ENCODE measurements at regions not wholly inside any gene's neighbourhood (a gene's known extent, or its start where the extent isn't known, plus 50 kb on each side); places are given as distances from the start of the nearest gene placed in this dataset.
"Not testable (repeated sequence)": the region's sequence is repeated elsewhere in the genome, so short reads cannot be mapped to it uniquely, and the experiment has no call there.

GRCh38 chr10:38209332-38209731, 115.2 kb downstream of the ZNF37A start:
- no peak for DNase-seq

- not testable (repeated sequence) for DNase-seq
Observed at GRCh38 chr10:38209748-38210147, 115.6 kb downstream of the ZNF37A start.

DNA sequence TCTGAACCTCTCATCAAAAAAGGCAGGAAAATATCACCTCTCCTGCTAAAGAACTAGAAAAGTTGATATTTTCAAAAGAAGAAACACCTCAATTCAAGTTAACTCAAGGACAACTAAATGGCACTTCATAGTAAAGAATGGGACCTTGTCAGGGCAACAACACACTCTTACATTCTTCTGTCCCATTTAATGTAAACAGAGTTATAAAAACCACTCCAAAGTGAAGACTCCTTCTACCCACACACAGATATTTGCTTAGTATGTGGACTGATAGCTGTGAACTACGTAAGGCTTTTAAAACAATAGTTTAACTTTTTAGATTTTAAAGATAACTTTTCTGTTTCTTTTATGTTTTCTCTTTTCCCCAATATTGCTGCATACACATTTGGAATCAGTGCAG, 118.3 kb downstream of the ZNF37A start:
- DNase-seq, result no peak

DNA sequence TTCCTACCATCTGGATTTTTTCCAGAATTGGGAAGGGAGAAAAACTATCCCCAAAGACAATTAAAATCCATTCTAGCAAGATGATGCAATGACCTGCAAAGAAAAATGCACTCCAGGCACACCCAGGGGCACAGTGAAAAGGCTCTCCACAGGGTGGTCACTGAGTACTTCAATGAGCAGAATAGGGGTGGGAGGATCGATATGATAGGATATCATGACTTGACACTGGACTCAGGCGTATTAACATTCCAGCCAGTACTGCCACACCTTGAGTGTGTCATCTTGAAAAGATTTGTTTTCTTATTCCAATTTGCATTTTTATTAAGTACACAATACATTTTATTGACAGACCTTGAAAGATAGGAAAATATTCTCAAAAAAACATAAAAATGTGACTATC, 132.2 kb downstream of the ZNF37A start:
- DNase-seq, result no peak

- DNase-seq, result no peak
Observed at GRCh38 chr10:38228394-38228793, 134.3 kb downstream of the ZNF37A start.

DNA sequence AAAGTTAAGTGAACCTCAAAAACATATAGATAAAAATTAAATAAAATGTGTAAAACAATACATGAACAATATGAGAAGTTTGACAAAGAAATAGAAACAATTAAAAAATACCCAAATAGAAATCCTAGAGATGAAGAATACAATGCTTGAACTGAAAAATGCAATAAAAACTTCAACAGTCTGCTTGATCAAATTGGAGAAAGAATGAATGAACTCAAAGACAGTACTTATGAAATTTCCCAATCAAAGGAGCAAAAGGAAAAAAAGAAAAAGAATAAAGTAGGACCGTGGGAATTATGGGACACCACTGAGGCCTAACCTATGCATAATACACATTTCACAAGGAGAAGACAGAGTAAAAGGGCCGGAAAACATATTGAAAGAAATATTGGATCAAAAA, 144.3 kb downstream of the ZNF37A start:
- not testable (repeated sequence) for DNase-seq

GRCh38 chr10:38242061-38242649, 148.0 kb downstream of the ZNF37A start:
- DNase-seq, result not testable (repeated sequence)

DNA sequence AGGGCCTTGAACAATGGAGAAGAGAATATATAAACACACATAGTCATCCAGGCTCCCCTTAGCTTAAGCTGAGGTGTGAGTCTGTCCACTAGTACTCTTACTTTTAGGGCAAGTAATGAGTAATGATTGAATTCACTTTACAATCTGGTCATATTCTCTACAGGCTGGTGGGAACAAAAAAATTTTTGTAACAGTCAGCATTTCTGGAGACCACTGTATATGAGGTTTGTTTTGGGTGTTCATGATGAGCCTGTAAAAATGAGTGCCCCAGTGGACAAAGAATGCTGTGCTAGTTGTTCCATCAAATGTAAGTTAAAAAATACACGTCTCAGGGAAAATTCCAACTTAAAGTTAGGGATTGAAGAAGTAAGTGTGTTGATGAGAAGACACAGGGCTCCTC, 154.0 kb downstream of the ZNF37A start:
- not testable (repeated sequence) for DNase-seq

GRCh38 chr10:38252551-38252950, 158.4 kb downstream of the ZNF37A start:
- not testable (repeated sequence) for DNase-seq

- not testable (repeated sequence) for DNase-seq
Observed at GRCh38 chr10:38267555-38267954, 173.4 kb downstream of the ZNF37A start.

DNA sequence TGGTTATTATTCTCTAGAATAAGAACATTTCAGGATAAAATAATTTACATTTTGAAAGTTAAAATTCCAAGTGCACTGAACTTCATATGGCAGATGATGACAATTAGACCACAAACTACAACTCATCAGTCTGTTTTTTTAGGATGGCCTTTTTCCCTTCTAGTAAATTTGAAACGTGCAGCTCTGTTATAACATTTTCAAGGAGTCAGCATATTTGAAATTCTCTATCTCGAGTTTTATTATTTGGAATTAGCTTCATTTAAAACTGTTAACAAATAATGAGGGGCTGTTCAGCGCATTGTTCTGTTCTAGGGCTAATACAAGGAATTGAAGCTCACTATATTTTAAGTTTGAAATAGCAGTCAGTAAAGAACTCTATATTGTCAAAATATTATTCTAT, 176.9 kb downstream of the ZNF37A start:
- not testable (repeated sequence) for DNase-seq

GRCh38 chr10:38274879-38275278, 180.7 kb downstream of the ZNF37A start:
- not testable (repeated sequence) for DNase-seq

GRCh38 chr10:38292560-38292959, 198.4 kb downstream of the ZNF37A start:
- DNase-seq, result not testable (repeated sequence)

- not testable (repeated sequence) for DNase-seq
Observed at GRCh38 chr10:38310111-38310510, 216.0 kb downstream of the ZNF37A start.

DNA sequence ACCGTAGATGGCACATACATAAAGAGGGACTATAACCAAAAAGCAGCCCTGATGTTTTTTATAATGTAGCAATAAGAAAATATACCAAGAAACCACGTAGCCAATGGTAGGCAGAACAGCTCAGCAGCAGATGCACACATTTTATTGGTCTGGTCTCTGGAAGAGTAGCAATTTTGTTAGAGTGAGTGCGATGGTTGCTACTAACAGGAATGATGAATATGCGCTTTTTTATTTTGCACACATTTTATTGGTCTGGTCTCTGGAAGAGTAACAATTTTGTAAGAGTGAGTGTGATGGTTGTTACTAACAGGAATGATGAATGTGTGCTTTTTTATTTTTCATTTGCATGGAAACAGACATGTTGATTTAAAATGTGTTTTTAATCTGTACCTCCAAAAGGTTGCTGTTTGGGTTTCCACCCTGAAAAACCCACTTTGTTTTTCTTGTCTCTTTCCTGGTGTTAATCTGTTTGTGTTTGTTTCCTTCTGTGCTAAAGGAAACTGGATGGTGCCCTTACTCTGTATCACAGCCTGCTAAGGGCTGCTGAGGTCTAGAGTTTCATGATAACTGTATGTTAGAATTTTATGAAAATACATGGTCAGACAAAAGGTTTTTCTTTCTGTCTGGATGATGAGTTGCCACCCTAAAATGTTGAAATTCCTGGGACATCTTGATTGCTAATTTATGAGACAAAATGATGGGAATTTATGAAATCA, 221.1 kb downstream of the ZNF37A start:
- DNase-seq, result not testable (repeated sequence)

DNA sequence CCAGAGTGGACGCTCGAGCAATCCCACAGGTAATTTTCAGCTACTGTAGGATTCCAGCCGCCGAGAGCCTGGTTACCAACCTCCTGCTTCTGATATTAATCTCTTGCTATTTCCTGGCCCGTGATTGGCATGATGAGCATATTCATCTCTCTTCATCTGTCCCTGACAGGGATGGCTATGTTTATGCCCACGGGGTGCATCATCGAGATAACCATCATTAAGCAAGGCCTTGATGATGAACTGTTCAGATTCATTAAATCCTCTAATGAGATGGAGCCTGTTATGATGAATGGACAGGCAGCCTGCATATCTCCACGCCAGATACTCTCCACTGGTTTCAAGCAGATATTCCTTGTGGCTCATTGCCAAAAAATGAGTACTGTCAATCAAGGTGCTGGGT, 227.3 kb downstream of the ZNF37A start:
- not testable (repeated sequence) for DNase-seq

DNA sequence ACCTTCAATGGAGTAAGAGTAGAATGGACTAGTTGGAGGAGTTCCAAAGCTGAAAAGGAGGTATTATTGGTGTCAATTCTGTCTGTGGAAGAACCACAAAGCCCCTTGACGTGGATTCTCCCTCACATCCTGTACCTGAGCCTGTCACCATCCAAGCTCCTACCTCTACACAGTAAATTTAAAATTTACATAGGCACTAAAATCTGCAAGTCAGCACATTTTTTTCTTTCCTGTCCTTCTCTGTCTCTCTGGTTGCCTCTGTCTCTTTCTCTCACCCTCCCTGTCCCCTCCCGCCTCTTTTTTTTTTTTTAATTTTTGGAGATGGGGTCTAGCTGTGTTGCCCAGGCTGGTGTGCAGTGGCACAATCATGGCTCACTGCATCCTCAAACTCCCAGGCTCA, 236.2 kb downstream of the ZNF37A start:
- DNase-seq, result not testable (repeated sequence)

DNA sequence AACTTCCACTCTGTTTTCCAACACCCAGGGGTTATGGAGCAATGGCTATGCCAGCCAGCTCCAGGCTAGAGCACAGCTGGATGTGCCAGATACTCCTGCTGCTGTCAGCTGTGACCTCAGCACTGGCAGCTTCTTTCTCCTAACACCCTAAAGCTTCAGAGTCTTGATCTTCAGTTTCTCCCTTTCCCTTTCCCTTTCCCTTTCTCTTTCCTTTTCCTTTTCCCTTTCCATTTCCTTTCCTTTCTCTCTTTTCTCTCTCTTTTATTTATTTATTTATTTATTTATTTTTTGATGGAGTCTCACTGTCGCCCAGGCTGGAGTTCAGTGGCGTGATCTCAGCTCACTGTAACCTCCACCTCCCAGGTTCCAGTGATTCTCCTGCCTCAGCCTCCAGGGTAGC, 237.0 kb downstream of the ZNF37A start:
- not testable (repeated sequence) for DNase-seq

DNA sequence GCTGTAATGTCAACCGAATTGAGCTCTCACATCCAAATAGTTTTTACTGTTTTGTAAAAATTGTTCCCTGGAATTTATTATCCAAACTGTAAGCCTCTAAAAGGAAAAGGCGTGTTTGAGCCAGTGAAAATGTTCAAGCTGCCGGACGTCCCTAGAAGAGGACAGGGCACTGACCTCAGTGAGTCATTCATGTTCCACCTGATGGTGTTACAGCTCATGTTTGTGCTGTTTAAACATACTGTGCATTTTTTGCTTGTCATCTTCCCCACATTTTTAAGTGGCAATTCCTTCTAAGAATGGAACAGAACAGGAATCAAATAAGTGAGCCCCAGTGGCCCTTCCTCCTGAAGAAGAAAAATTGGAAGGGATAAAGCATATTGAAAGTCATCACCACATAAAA, 239.6 kb downstream of the ZNF37A start:
- DNase-seq, result not testable (repeated sequence)

- not testable (repeated sequence) for DNase-seq
Observed at GRCh38 chr10:38350645-38351044, 256.5 kb downstream of the ZNF37A start.

GRCh38 chr10:38354410-38354809, 260.3 kb downstream of the ZNF37A start:
- DNase-seq, result not testable (repeated sequence)

DNA sequence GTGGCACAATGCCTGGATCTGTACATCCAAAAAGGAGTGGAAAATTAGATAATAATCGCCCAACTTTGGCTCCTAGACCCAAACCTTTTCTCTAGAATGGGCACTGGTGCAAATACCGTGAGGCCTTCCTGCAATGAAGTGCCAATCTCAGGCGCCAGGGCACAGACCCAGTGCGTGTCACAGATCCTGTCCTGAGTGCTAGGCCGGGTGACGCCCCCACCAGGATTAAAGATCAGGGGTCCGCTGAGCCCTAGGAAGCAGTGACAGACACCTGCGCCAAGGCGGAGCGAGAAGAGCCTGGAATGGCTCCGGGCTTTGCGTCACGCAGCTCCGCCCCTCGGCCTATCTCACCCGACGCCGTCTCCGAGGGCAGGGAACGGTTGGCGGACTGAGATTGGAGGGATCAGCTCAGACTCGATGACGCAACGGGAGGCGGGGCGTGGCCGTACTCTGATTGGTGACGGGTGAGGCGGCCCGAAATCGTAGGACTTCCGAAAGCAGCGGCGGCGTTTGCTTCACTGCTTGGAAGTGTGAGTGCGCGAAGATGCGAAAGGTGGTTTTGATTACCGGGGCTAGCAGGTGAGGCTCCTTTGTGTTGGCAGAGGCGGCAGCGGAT, 261.9 kb downstream of the ZNF37A start:
- peak; percentile 36 for DNase-seq

DNA sequence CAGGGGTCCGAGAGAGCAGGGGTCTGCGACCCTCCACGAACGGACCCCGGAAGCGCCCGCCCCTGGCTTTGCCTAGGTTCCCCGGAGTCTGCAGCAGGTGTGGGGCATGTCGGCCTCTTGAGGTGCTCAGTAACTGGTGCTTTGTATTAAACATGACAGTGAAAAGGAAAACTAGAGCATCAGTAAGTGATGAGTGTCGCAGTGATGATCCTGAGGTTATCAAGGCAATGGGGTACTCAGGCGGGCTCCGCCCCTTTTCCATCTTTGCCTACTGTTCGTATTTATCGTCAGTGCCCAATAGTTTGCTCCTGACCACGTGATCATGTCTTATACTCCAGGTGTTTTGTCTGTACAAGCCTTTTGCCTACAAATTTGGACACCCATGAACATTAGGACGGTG, 262.4 kb downstream of the ZNF37A start:
- not testable (repeated sequence) for DNase-seq

DNA sequence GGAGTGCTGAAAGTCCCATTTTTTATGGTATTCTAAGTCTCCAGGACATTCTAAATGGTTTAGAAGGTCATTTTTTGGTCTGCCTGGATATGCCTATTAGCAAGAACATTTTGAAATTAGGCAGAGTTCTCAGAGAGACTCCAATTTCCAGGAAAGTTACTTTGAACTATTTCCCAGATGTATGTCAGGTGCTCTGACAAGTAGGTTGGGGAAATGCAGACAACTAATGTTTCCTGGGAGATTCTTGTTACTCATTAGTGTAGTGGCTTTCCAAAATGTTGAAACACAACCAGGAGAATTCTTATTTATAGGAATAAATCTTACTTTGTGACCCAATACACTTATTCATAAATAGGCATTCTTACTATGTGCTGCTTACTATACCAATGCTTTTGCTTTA, 268.4 kb downstream of the ZNF37A start:
- DNase-seq, result not testable (repeated sequence)
